SK-N-SH (cell line): ENCODE measurements at regions not wholly inside any gene's neighbourhood (a gene's known extent, or its start where the extent isn't known, plus 50 kb on each side); places are given as distances from the start of the nearest gene placed in this dataset.

Source experiments
- CTCF ChIA-PET: fragments of 300-600, 350-600 bp; formaldehyde crosslinking; extraction: SDS; loops from one replicate; lab custom pipeline; 2021; lab: Yijun Ruan, JAX
- POLR2A ChIA-PET: fragments of 350-600 bp; sonication (Branson Sonifier 250); formaldehyde crosslinking; extraction: SDS; loops from one replicate; lab custom pipeline; 2020; ENCODE audit warnings: antibody characterized with exemption, inconsistent platforms; lab: Yijun Ruan, JAX
- DNase-seq: peaks from one replicate; pipeline ENCODE4 v3.0.0; 2012
- H2AFZ ChIP-seq: fragments of 200-600 bp; sonication (generic); 2 replicates; pipeline ENCODE4 v1.8.1; 2016; ENCODE audit warnings: antibody characterized with exemption, mild to moderate bottlenecking, low read depth
- H3F3A ChIP-seq: fragments of 200-600 bp; sonication (generic); replicated peaks from 2 replicates; pipeline ENCODE3; 2016; ENCODE audit warnings: antibody characterized with exemption, mild to moderate bottlenecking; ENCODE audit not compliant: insufficient read depth
- H3K27ac ChIP-seq, 2 experiments: fragments of 200-500 bp in 1 of 2; fragments of 200-600 bp in 1 of 2; sonication (Bioruptor generic) in 1 of 2; sonication (generic), shearing (Covaris generic) in 1 of 2; 2 replicates each; pipeline versions ENCODE4 v1.5.1 to v1.6.1; 2014 to 2016; ENCODE audit warnings: low read depth in 2 of 2, inconsistent platforms in 1 of 2, low read length in 1 of 2, mild to moderate bottlenecking in 1 of 2, mixed read lengths in 1 of 2
- H3K27me3 ChIP-seq: fragments of 200-600 bp; sonication (generic), shearing (Covaris generic); 2 replicates; pipeline ENCODE4 v1.6.1; 2016; ENCODE audit warnings: mixed run types; ENCODE audit not compliant: insufficient read depth
- H3K36me3 ChIP-seq, 2 experiments: fragments of 200-500 bp in 1 of 2; fragments of 200-600 bp in 1 of 2; sonication (Bioruptor generic) in 1 of 2; sonication (generic) in 1 of 2; replicated peaks in 1 of 2; 2 replicates each; pipeline versions ENCODE3 to v1.5.1; 2014 to 2016; ENCODE audit warnings: low read length in 1 of 2, mild to moderate bottlenecking in 1 of 2; ENCODE audit not compliant: insufficient read depth in 2 of 2, control insufficient read depth in 1 of 2
- H3K4me1 ChIP-seq, 2 experiments: fragments of 200-500 bp in 1 of 2; fragments of 200-600 bp in 1 of 2; sonication (Bioruptor generic) in 1 of 2; sonication (generic), shearing (Covaris generic) in 1 of 2; 2 replicates each; pipeline versions ENCODE4 v1.5.1 to v1.6.1; 2014 to 2016; ENCODE audit warnings: low read depth in 1 of 2, low read length in 1 of 2, mixed run types in 1 of 2; ENCODE audit not compliant: insufficient read depth in 2 of 2, control insufficient read depth in 1 of 2
- H3K4me2 ChIP-seq: fragments of 200-600 bp; sonication (generic), shearing (Covaris generic); 2 replicates; pipeline ENCODE4 v1.6.1; 2017; ENCODE audit warnings: mixed run types
- H3K4me3 ChIP-seq, 2 experiments: fragments of 200-500 bp in 1 of 2; fragments of 200-600 bp in 1 of 2; sonication (Bioruptor generic) in 1 of 2; sonication (generic), shearing (Covaris generic) in 1 of 2; 2 replicates each; pipeline versions ENCODE4 v1.5.1 to v1.8.1; 2014 to 2016; ENCODE audit warnings: low read depth in 2 of 2, inconsistent platforms in 1 of 2, low read length in 1 of 2, mild to moderate bottlenecking in 1 of 2, mixed read lengths in 1 of 2, moderate library complexity in 1 of 2
- H3K79me2 ChIP-seq: fragments of 200-600 bp; sonication (generic); 2 replicates; pipeline ENCODE4 v1.8.1; 2017; ENCODE audit warnings: mild to moderate bottlenecking; ENCODE audit not compliant: insufficient read depth
- H3K9ac ChIP-seq: fragments of 200-600 bp; sonication (generic); 2 replicates; pipeline ENCODE4 v1.6.1; 2017; ENCODE audit warnings: mixed run types
- H3K9me2 ChIP-seq: fragments of 200-600 bp; sonication (generic); 2 replicates; pipeline ENCODE4 v1.6.1; 2017; ENCODE audit warnings: mixed run types
- H3K9me3 ChIP-seq: fragments of 200-600 bp; sonication (generic); 2 replicates; pipeline ENCODE4 v1.6.1; 2017; ENCODE audit warnings: mixed run types, mild to moderate bottlenecking, moderate library complexity
- H4K20me1 ChIP-seq: fragments of 200-600 bp; sonication (generic); 2 replicates; pipeline ENCODE4 v1.6.1; 2017; ENCODE audit warnings: mild to moderate bottlenecking, mixed run types; ENCODE audit not compliant: insufficient read depth
- EZH2phosphoT487 ChIP-seq: fragments of 200-600 bp; sonication (generic); IDR thresholded peaks from 2 replicates; pipeline ENCODE4 v1.6.1; 2017; ENCODE audit warnings: low read depth, mixed run types, mild to moderate bottlenecking, antibody characterized with exemption, moderate library complexity, borderline replicate concordance
- GABPA ChIP-seq: IDR thresholded peaks from 2 replicates; pipeline ENCODE4 v1.4.0; 2012; ENCODE audit warnings: low read depth, mild to moderate bottlenecking
- GATA2 ChIP-seq: sonication (generic); formaldehyde crosslinking; IDR thresholded peaks from 2 replicates; pipeline ENCODE4 v1.5.0; 2020; ENCODE audit warnings: mild to moderate bottlenecking, missing genetic modification reagents
- IRF3 ChIP-seq: fragments of 150-350 bp; IDR thresholded peaks from 2 replicates; pipeline ENCODE4 v1.6.1; 2016; ENCODE audit warnings: mild to moderate bottlenecking, low read depth, low read length
- MAX ChIP-seq: IDR thresholded peaks from 2 replicates; pipeline ENCODE4 v1.4.0; 2012; ENCODE audit warnings: low read depth
- MXI1 ChIP-seq: IDR thresholded peaks from 2 replicates; pipeline ENCODE4 v1.6.1; 2012; ENCODE audit warnings: mild to moderate bottlenecking, low read depth, low read length, improper control_type of control experiment
- NFIC ChIP-seq: IDR thresholded peaks from 2 replicates; pipeline ENCODE4 v1.4.0; 2012; ENCODE audit warnings: borderline replicate concordance
- POLR2AphosphoS5 ChIP-seq: IDR thresholded peaks from 2 replicates; pipeline ENCODE4 v1.6.1; 2012; ENCODE audit warnings: low read depth, low read length
- RAD21 ChIP-seq: IDR thresholded peaks from 2 replicates; pipeline ENCODE4 v1.6.1; 2012; ENCODE audit warnings: mild to moderate bottlenecking, low read length
- RCOR1 ChIP-seq: fragments of 150-350 bp; IDR thresholded peaks from 2 replicates; pipeline ENCODE4 v1.6.1; 2017; ENCODE audit warnings: antibody characterized with exemption, low read length
- RXRA ChIP-seq: IDR thresholded peaks from 2 replicates; pipeline ENCODE4 v1.4.0; 2012; ENCODE audit warnings: low read depth, mild to moderate bottlenecking, borderline replicate concordance
- TAF1 ChIP-seq: IDR thresholded peaks from 2 replicates; pipeline ENCODE4 v1.6.1; 2012; ENCODE audit warnings: low read depth, mild to moderate bottlenecking, low read length, moderate library complexity, borderline replicate concordance
- USF1 ChIP-seq: IDR thresholded peaks from 2 replicates; pipeline ENCODE4 v1.4.0; 2012; ENCODE audit warnings: low read depth, borderline replicate concordance
- USF2 ChIP-seq: fragments of 150-350 bp; IDR thresholded peaks from 2 replicates; pipeline ENCODE4 v1.6.1; 2017; ENCODE audit warnings: antibody characterized with exemption, low read length, low read depth, borderline replicate concordance
- WGBS: methylation state at CpG from one replicate; pipeline ENCODE4 v1.1.6; 2017; ENCODE audit warnings: low lambda C conversion rate; 5-methylcytosine and 5-hydroxymethylcytosine counted together
- TF ChIP-seq, protein P1 (sequence below): IDR thresholded peaks from 2 replicates; pipeline ENCODE4; 2012
- TF ChIP-seq, protein P2 (sequence below): fragments of 200-600 bp; sonication (generic); IDR thresholded peaks from 2 replicates; pipeline ENCODE4 v1.6.1; 2017; ENCODE audit warnings: antibody characterized with exemption, mild to moderate bottlenecking, moderate library complexity

- H3K79me2 ChIP-seq = no peaks in the 10 kb centered on the region
- no peaks in the 10 kb centered on the region for H4K20me1 ChIP-seq
- DNase-seq = no peak
These were observed 108.8 kb downstream of the BACH1 start for GRCh38 chr21:29407571-29407970.

More at GRCh38 chr21:29407571-29407970, 108.8 kb downstream of the BACH1 start:
- TF ChIP-seq NFIC (no peak), TAF1 (no peak), GATA2 (CRISPR knock-in tag) (no peak), MAX (no peak), RCOR1 (no peak), USF2 (no peak), GABPA (no peak), USF1 (no peak), EZH2phosphoT487 (no peak), RAD21 (no peak), RXRA (no peak), IRF3 (no peak), MXI1 (no peak), POLR2AphosphoS5 (no peak)
- TF ChIP-seq, protein P1, sequence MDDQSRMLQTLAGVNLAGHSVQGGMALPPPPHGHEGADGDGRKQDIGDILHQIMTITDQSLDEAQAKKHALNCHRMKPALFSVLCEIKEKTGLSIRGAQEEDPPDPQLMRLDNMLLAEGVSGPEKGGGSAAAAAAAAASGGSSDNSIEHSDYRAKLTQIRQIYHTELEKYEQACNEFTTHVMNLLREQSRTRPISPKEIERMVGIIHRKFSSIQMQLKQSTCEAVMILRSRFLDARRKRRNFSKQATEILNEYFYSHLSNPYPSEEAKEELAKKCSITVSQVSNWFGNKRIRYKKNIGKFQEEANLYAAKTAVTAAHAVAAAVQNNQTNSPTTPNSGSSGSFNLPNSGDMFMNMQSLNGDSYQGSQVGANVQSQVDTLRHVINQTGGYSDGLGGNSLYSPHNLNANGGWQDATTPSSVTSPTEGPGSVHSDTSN = no peak
- TF ChIP-seq, protein P2, sequence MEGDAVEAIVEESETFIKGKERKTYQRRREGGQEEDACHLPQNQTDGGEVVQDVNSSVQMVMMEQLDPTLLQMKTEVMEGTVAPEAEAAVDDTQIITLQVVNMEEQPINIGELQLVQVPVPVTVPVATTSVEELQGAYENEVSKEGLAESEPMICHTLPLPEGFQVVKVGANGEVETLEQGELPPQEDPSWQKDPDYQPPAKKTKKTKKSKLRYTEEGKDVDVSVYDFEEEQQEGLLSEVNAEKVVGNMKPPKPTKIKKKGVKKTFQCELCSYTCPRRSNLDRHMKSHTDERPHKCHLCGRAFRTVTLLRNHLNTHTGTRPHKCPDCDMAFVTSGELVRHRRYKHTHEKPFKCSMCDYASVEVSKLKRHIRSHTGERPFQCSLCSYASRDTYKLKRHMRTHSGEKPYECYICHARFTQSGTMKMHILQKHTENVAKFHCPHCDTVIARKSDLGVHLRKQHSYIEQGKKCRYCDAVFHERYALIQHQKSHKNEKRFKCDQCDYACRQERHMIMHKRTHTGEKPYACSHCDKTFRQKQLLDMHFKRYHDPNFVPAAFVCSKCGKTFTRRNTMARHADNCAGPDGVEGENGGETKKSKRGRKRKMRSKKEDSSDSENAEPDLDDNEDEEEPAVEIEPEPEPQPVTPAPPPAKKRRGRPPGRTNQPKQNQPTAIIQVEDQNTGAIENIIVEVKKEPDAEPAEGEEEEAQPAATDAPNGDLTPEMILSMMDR = no peak
- TF ChIP-seq, all 33 proteins: peak for 0
- no peaks in the 10 kb centered on the region for H3K9me3 ChIP-seq
- ChIA-PET POLR2A (no interaction called here), CTCF (no interaction called here)
- H3K36me3 ChIP-seq = peaks cover 0 to 7% of the 10 kb centered on the region in 2 experiments
- no peak overlapping the region for H3K9ac ChIP-seq
- H3F3A ChIP-seq = no peaks in the 10 kb centered on the region
- H3K9me2 ChIP-seq = no peaks in the 10 kb centered on the region
- H3K27ac ChIP-seq = no peak overlapping the region
- no peak overlapping the region for H3K4me2 ChIP-seq
- H3K4me3 ChIP-seq = no peak overlapping the region
- H3K4me1 ChIP-seq = no peaks in the 10 kb centered on the region
- H2AFZ ChIP-seq = no peak overlapping the region
- no peaks in the 10 kb centered on the region for H3K27me3 ChIP-seq
- 97% methylated on average over 2 of the region's 2 CpGs for WGBS
